GM12872 (cell line): ENCODE measurements at regions not wholly inside any gene's neighbourhood (a gene's known extent, or its start where the extent isn't known, plus 50 kb on each side); places are given as distances from the start of the nearest gene placed in this dataset.

ENCODE experiments used
- TF ChIP-seq, protein P1 (sequence below): IDR thresholded peaks from 3 replicates; pipeline ENCODE4 v1.5.1; 2011; ENCODE audit warnings: low read depth, mild to moderate bottlenecking, low read length, moderate library complexity; ENCODE audit not compliant: insufficient read depth

GRCh38 chr2:111652681-111653080, 231.3 kb downstream of the ANAPC1 start:
- TF ChIP-seq, protein P1, sequence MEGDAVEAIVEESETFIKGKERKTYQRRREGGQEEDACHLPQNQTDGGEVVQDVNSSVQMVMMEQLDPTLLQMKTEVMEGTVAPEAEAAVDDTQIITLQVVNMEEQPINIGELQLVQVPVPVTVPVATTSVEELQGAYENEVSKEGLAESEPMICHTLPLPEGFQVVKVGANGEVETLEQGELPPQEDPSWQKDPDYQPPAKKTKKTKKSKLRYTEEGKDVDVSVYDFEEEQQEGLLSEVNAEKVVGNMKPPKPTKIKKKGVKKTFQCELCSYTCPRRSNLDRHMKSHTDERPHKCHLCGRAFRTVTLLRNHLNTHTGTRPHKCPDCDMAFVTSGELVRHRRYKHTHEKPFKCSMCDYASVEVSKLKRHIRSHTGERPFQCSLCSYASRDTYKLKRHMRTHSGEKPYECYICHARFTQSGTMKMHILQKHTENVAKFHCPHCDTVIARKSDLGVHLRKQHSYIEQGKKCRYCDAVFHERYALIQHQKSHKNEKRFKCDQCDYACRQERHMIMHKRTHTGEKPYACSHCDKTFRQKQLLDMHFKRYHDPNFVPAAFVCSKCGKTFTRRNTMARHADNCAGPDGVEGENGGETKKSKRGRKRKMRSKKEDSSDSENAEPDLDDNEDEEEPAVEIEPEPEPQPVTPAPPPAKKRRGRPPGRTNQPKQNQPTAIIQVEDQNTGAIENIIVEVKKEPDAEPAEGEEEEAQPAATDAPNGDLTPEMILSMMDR: no peak

DNA sequence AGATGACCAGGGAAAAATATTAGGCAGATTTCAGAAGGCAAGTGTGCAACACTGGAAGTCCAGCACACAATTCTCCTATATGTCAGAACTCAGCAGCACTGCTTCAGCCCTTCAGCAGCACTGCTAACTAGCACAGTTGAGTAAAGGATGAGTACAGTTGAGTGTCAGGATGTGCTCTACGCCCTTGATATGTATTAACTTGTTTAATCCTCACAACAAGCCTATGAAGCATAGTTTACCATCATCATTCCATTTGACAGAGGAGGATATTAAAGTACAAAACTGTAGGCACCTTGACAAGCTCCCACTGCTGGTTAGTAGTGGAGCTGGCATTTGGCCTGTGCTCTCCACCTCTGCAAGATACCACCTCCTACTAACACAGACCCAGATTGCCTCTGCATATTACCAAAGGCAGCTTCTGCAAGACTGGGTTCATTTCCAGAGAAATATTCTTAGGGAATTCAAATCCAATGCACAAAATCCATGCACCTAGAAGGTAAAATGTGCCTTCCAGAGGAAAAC, 230.8 kb downstream of the ANAPC1 start:
- TF ChIP-seq, protein P1: no peak

DNA sequence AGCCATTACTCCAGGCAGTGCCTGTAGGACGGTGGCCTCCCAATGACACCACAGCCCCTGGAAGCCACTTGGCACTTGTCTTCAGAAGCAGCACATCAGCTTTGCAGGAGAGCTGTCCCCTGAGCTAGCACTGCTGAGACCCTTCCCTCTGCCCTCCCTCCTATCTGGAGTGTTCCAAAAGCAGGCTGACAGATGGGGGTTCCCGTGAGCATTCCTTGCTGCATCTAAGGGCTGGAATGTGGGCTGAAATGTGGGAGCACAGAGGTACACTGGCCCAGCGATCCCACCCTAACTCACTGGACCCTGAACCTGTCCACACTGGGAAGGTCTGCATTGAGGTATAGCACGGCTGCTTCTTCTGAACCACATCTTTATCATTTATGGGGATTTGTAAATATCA, 230.1 kb downstream of the ANAPC1 start:
- TF ChIP-seq, protein P1: no peak

DNA sequence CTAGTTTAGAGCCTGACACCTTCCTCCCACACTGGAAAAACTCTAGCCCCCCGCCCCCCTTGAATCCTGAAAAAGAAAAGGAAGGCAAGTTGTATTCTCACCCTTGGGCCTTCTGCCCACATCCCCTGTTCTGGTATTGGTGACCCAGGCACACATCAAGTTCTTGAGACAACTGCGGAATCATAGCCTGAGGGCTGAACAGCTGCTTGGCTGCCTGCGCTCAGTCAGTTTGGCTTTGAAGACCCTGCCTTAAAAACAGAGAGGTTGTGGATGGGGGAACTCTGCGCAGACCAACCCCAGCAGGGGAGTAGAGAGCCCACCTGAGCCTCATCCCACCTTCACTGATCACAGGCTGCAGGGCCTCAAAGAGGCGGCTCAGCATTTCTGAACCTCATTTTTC, 229.2 kb downstream of the ANAPC1 start:
- TF ChIP-seq, protein P1: no peak

DNA sequence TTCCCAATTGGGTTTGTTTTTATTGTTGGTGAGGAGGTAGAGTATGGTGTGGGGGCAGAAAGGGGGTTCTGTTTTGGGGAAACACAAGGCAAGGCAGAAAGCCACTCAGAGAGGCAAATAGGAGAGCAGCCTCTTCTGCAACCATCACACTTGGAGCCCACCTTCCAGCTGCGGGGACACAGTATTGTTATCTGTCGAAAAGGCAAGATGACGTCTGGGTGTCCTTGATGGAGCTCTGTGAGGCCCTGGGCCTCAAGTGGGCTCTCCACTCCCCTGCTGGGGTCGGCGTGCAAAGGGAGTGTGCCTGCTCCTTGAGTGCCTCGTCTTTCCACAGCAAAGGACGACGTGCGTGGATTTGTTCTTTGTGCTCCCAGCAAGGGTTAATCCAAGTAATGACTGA, 227.6 kb downstream of the ANAPC1 start:
- TF ChIP-seq, protein P1: no peak

DNA sequence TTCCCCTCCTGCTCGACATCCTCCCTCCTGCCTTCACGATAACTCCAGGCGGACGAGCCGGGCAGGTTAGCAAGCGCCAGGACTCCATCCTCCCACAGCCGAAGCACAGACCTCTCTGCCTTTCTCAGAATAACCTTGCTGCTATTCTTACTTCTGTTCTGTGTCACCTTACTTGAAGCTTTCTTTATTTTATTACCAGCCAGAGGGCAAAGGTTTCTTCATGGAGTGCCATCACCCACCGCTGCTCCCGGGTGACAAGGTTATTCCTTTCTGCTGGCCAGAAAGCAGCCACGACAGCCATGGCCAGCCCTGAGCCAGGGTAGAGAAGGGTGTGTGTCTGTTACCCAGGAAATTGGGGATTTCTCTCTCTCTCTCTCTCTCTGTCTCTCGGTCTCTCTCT, 227.1 kb downstream of the ANAPC1 start:
- TF ChIP-seq, protein P1: no peak

DNA sequence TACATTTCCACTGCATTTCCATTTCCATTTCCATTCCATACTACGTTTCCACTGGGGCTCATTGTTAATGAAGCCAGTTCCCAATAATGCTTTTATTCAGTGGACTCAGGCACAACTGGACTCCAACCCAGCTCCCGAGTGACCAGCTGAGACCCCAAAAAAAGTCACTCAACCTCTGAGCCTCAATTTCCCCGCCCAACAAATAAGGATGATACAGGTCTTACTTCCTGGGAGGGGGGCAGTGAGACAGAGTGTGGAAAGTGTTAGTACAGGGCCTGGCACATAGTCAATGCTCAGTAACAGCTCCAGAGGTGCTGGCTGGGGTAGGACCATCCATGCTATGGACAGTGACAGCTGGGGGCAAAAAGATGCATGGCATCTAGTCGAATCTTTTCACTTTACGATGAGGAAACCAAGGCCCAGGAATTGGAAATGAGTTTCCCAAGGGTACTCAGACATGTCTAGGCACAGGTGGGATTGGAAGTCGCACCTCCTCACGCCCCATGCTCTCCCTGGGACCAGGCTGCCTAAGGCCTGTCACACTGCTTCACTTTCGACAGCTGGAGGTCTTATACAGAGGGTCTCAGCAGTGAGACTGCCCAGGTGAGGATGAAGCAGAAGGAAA, 226.5 kb downstream of the ANAPC1 start:
- TF ChIP-seq, protein P1: no peak
